ENCODE measurements at regions not wholly inside any gene's neighbourhood (a gene's known extent, or its start where the extent isn't known, plus 50 kb on each side); places are given as distances from the start of the nearest gene placed in this dataset.

- TF ChIP-seq CTCF (IDR thresholded peaks at IDR 0.05; ENCODE audit: low read depth, low read length): no peak
- DNase-seq: no peak
- no peak overlapping the region for H3K4me3 ChIP-seq (ENCODE audit: low read depth, low read length)
- no peaks in the 10 kb centered on the region for H3K36me3 ChIP-seq
- no peaks in the 10 kb centered on the region for H3K27me3 ChIP-seq (ENCODE audit: insufficient read depth, low read depth, severe bottlenecking)
- H3K9me3 ChIP-seq (ENCODE audit: severe bottlenecking): no peaks in the 10 kb centered on the region
- no peak overlapping the region for H3K27ac ChIP-seq
These were observed 78.2 kb upstream of the TRPM1 start for GRCh38 chr15:31179693-31180092.

- Histone ChIP-seq H3K4me3 (ENCODE audit: low read depth, low read length) (no peak overlapping the region), H3K27ac (no peak overlapping the region), H3K9me3 (ENCODE audit: severe bottlenecking) (peaks cover 3% of the 10 kb centered on the region), H3K36me3 (no peaks in the 10 kb centered on the region), H3K27me3 (ENCODE audit: insufficient read depth, low read depth, severe bottlenecking) (no peaks in the 10 kb centered on the region)
- no peak for TF ChIP-seq CTCF (IDR thresholded peaks at IDR 0.05; ENCODE audit: low read depth, low read length)
- DNase-seq: no peak
These were observed 91.8 kb upstream of the TRPM1 start for GRCh38 chr15:31193291-31193690.

- Histone ChIP-seq H3K9me3 (ENCODE audit: severe bottlenecking) (no peaks in the 10 kb centered on the region), H3K36me3 (no peaks in the 10 kb centered on the region), H3K4me3 (ENCODE audit: low read depth, low read length) (no peak overlapping the region), H3K27ac (no peak overlapping the region), H3K27me3 (ENCODE audit: insufficient read depth, low read depth, severe bottlenecking) (no peaks in the 10 kb centered on the region)
- DNase-seq: no peak
- TF ChIP-seq CTCF (IDR thresholded peaks at IDR 0.05; ENCODE audit: low read depth, low read length): no peak
These were observed 94.3 kb upstream of the TRPM1 start for GRCh38 chr15:31195871-31196270.

GRCh38 chr15:31197497-31198414 is 96.2 kb upstream of the TRPM1 start:
- peak; percentile 96 for TF ChIP-seq CTCF (IDR thresholded peaks at IDR 0.05; ENCODE audit: low read depth, low read length)
- no peak overlapping the region for H3K4me3 ChIP-seq (ENCODE audit: low read depth, low read length)
- DNase-seq: peak; percentile 70

GRCh38 chr15:31200735-31201151 is 99.2 kb upstream of the TRPM1 start:
- Histone ChIP-seq H3K36me3 (no peaks in the 10 kb centered on the region), H3K27ac (no peak overlapping the region), H3K9me3 (ENCODE audit: severe bottlenecking) (no peaks in the 10 kb centered on the region), H3K27me3 (ENCODE audit: insufficient read depth, low read depth, severe bottlenecking) (no peaks in the 10 kb centered on the region), H3K4me3 (ENCODE audit: low read depth, low read length) (no peak overlapping the region)
- peak; percentile 84 for TF ChIP-seq CTCF (IDR thresholded peaks at IDR 0.05; ENCODE audit: low read depth, low read length)
- peak; percentile 88 for DNase-seq

More at GRCh38 chr15:31197497-31198414, 96.2 kb upstream of the TRPM1 start:
- Histone ChIP-seq H3K9me3 (ENCODE audit: severe bottlenecking) (no peaks in the 10 kb centered on the region), H3K27me3 (ENCODE audit: insufficient read depth, low read depth, severe bottlenecking) (no peaks in the 10 kb centered on the region), H3K36me3 (no peaks in the 10 kb centered on the region), H3K27ac (no peak overlapping the region)

Data from WERI-Rb-1 (cell line).